ENCODE measurements at regions not wholly inside any gene's neighbourhood (a gene's known extent, or its start where the extent isn't known, plus 50 kb on each side); places are given as distances from the start of the nearest gene placed in this dataset.

DNA sequence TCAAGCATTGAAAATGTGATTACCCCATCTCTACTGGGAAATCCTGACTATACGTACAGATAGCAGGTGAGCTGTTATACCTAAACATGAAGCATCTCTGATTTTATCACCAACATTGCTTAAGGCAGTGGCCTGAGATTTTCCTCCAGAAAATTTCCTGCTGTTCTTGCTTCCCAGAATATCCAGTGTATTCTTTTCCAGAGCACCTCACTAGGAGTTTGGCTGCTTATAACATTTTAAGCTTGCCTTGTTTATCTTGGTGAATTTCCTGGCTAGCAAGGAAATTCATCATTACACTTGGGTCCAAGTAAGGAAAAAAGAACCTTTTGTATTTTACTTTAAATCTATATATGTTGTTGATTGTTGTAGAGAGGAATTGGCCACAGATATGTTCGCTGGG is 73.0 kb upstream of the CLCN4 start:
- no peak for DNase-seq (ENCODE audit: low read depth)

- no peak for DNase-seq (ENCODE audit: low read depth)
Observed at GRCh38 chrX:10085223-10085622, 71.6 kb upstream of the CLCN4 start.

- no peak for DNase-seq (ENCODE audit: low read depth)
Observed at GRCh38 chrX:10086676-10087075, 70.1 kb upstream of the CLCN4 start.

DNA sequence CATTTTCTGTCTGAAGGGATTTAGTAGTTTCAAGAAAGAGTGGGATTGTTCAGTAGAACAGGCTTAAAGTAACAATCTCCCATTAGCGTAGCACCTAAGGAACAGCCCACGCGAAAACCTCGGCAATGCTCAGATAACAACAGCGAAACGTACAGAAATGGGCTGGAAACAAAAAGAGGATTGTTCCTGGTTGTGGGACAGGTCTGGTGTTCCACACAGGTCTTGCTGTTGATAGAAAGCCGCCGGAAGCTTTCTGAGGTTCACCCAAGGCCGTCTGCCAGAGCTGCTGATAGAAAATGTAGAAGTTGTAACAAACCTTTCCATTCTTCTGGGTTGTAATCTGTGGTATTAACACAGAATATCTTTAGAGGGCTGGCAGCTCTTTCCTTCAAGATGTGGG is 69.4 kb upstream of the CLCN4 start:
- no peak for DNase-seq (ENCODE audit: low read depth)

DNA sequence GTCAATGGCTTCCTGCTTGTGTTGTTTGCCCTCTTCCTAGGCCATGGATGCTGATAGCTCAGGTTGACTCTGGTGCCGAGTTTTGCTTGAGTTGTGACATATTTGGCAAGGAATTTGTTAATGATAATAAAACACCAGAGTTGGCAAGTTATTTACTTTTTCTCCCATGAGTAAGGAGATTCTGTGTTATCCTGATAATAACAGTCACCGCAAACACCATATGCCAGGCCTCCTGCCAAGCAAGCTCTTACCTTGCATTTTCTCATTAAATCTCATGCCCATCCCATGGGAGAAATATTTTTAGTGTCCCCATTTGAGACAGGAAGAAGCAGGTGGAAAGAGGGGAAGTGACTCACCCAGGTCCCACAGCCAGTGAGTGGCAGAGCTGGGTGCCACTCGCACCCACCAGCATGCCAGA is 67.4 kb upstream of the CLCN4 start:
- no peak for DNase-seq (ENCODE audit: low read depth)

- no peak for DNase-seq (ENCODE audit: low read depth)
Observed at GRCh38 chrX:10090319-10090718, 66.5 kb upstream of the CLCN4 start.

DNA sequence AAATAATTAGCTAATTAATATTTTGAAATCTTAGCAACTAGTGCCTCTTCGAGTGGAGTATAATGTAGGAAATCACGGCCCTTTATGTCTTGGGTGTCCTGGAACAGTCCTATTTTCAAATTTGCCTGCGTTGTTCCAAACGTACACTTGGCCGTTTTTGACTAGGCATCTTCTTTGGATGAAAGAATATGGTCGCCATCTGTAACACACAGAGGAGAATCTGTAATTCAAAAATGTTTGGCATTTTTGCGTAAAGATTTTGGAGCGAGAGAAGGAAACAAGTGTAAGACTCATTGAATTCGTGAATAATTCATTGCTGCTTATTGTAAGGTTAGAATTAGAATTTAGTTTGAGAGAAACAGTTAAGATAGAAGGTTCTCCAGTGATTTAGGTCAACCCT is 61.5 kb upstream of the CLCN4 start:
- DNase-seq (ENCODE audit: low read depth): no peak

- no peak for DNase-seq (ENCODE audit: low read depth)
Observed at GRCh38 chrX:10095698-10096432, 60.9 kb upstream of the CLCN4 start.

DNA sequence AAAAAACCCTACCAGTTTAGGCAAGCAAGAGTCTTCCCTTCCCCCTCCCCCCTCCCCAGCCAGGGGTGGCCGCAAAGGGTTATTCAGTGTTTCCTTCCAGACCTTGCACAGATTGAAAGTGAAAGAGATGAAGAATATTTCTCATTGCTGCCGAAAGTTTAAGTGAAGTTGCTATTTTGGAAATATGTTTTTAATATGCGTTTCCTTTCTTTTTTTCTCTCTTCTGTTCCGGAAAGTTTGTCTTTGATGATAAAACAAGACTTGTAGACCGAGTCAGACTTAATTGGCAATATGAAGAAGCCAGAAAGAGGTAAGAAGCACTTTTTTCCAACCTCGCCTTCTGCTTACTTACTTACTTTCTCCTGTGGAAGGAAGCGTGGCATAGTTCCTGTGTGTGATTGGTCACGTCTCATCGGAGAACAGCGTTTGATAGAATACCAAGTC is 58.5 kb upstream of the CLCN4 start:
- no peak for DNase-seq (ENCODE audit: low read depth)

DNA sequence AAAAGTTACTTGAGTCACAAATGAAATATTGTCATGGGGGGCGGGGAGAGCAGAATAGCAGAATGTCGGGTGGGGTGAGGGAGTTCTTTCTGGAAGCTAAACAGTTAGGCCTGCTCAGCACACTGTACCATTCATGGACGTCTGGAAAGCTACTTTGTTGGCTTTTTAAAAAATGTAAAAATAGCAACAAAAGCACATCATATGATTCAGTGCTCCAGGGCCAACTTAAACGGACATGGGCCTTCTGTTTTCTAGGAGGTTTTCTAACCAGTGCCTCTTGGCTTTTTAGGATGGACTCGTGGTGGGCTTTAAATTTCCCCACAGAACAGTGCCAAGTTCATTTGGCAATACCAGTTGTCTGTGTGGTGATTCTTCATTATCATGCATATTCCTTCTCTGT is 57.4 kb upstream of the CLCN4 start:
- DNase-seq (ENCODE audit: low read depth): no peak

DNA sequence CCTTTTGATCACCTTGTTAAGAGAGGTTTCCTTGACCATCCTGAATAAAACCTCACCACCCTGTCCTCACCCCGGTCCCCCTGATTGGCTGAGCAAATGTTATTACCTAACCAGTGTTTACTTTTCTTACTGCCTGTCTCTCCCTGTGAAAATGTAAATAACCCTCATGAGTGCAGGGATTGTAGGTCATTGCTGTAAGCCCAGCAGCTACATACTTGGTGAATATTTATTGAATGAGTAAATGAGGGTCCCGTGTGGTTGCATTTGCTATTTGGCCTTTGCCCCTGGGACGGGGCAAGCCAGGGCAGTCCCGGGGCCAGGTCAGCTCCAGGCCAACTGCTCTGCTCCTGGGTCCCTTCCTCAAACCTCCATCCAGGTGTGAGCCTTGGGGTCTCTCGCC is 55.5 kb upstream of the CLCN4 start:
- no peak for DNase-seq (ENCODE audit: low read depth)

GRCh38 chrX:10102046-10102704 is 54.6 kb upstream of the CLCN4 start:
- DNase-seq (ENCODE audit: low read depth): no peak

DNA sequence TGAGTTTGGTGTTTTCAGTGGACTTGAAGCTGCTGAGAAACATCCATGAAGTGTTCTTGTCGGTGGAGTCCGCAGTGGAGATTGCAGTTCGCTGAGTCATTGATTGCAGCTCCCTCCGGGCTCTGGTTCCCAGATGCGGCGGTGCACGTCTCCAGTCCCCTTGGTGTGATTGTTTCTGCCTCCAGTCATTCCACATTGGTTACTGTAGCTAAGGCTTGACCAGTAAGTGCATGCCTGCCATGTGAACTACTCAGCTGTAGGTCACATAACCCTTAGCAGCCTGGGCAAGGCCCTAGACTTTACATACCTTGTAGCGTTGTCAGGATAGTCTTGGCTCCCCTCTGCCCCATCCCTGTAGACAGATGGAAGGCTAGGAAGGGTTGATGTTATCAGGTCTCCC is 53.8 kb upstream of the CLCN4 start:
- DNase-seq (ENCODE audit: low read depth): no peak

DNA sequence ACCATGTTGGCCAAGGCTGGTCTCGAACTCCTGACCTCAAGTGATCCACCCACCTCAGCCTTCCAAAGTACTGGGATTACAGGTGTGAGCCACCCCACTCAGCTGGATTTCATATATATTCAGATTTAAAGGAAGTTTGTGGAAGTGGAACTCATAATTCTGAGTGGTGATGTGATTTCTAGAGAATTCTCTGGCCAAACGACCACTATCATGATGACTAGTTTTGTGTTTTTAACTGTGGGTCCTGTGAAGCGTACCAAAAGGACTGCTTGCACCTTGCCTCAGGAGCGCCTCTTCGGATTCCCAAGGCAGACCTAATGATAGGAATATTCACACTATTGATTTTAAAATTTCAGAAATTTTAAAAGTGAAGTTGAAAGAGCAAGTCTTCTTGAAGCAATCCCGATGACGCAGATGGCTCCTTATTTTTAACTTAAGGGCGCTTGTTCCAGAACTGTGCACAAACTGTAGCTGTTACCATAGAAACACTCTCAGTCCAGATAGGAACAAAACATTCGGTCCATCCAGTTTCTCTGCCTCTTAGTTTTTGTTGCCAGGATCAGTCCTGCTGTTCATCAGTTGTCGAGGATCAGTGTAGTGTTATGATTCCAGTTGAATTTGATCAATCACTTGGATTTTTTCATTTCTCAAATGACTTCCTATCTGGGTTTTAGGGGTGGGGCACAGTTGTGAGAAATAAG is 51.7 kb upstream of the CLCN4 start:
- DNase-seq (ENCODE audit: low read depth): no peak

- DNase-seq (ENCODE audit: low read depth): peak; percentile 20
Observed at GRCh38 chrX:10106806-10107205, 50.0 kb upstream of the CLCN4 start.

Measured in stimulated activated CD8-positive, alpha-beta memory T cell treated with anti-CD3 and anti-CD28 coated beads, Interleukin-15, amount 100 ng/mL, for 1 hour (primary cell).